GM21423 (cell line): ENCODE measurements at regions not wholly inside any gene's neighbourhood (a gene's known extent, or its start where the extent isn't known, plus 50 kb on each side); places are given as distances from the start of the nearest gene placed in this dataset.
A peak's percentile ranks its signal among the peaks of the same experiment; 100 is the strongest.

Experiments used
- ATAC-seq: cut with Tn5 transposase; IDR thresholded peaks from one replicate; pipeline ENCODE4 v1.9.1; 2021; ENCODE audit warnings: mild to moderate bottlenecking, moderate library complexity; ENCODE audit not compliant: unreplicated experiment

- ATAC-seq: no peak
Measured at GRCh38 chr9:91120200-91120599, 241.5 kb downstream of the AUH start.

- ATAC-seq: no peak
Measured at GRCh38 chr9:91122755-91123154, 239.0 kb downstream of the AUH start.

- ATAC-seq: no peak
Measured at GRCh38 chr9:91126761-91127445, 234.8 kb downstream of the AUH start.

GRCh38 chr9:91127653-91128052 lies 234.1 kb downstream of the AUH start:
- ATAC-seq: no peak

GRCh38 chr9:91130796-91131318 lies 230.9 kb downstream of the AUH start:
- no peak for ATAC-seq

GRCh38 chr9:91131433-91131839 lies 230.3 kb downstream of the AUH start:
- ATAC-seq: peak; percentile 84

- no peak for ATAC-seq
Measured at GRCh38 chr9:91132576-91133073, 229.1 kb downstream of the AUH start.

- no peak for ATAC-seq
Measured at GRCh38 chr9:91134608-91135007, 227.1 kb downstream of the AUH start.

- ATAC-seq: no peak
Measured at GRCh38 chr9:91137391-91137790, 224.3 kb downstream of the AUH start.

GRCh38 chr9:91138760-91139159 lies 223.0 kb downstream of the AUH start:
- ATAC-seq: no peak

- ATAC-seq: no peak
Measured at GRCh38 chr9:91141407-91141965, 220.2 kb downstream of the AUH start.

- ATAC-seq: no peak
Measured at GRCh38 chr9:91143162-91143561, 218.6 kb downstream of the AUH start.

GRCh38 chr9:91143642-91144041 lies 218.1 kb downstream of the AUH start:
- ATAC-seq: no peak

- no peak for ATAC-seq
Measured at GRCh38 chr9:91144769-91145168, 216.9 kb downstream of the AUH start.

GRCh38 chr9:91145496-91145895 lies 216.2 kb downstream of the AUH start:
- ATAC-seq: no peak

- no peak for ATAC-seq
Measured at GRCh38 chr9:91146391-91147019, 215.2 kb downstream of the AUH start.

GRCh38 chr9:91147079-91147708 lies 214.5 kb downstream of the AUH start:
- ATAC-seq: no peak

GRCh38 chr9:91148306-91148705 lies 213.4 kb downstream of the AUH start:
- no peak for ATAC-seq

- no peak for ATAC-seq
Measured at GRCh38 chr9:91150273-91150997, 211.3 kb downstream of the AUH start.

- peak; percentile 69 for ATAC-seq
Measured at GRCh38 chr9:91150998-91151717, 210.6 kb downstream of the AUH start.
